C4-2B (cell line): ENCODE measurements at regions not wholly inside any gene's neighbourhood (a gene's known extent, or its start where the extent isn't known, plus 50 kb on each side); places are given as distances from the start of the nearest gene placed in this dataset.
"Not testable (repeated sequence)": the region's sequence is repeated elsewhere in the genome, so short reads cannot be mapped to it uniquely, and the experiment has no call there.

Experiments used
- H3K27ac ChIP-seq: fragments of 450-650 bp; 2 replicates; pipeline ENCODE4 v1.5.1; 2017
- CTCF ChIP-seq: fragments of 450-650 bp; conservative IDR thresholded peaks from 2 replicates; pipeline ENCODE4 v1.5.1; 2017; ENCODE audit warnings: mild to moderate bottlenecking
- ZFX ChIP-seq: fragments of 450-650 bp; IDR thresholded peaks from 2 replicates; pipeline ENCODE4 v1.6.1; 2017

DNA sequence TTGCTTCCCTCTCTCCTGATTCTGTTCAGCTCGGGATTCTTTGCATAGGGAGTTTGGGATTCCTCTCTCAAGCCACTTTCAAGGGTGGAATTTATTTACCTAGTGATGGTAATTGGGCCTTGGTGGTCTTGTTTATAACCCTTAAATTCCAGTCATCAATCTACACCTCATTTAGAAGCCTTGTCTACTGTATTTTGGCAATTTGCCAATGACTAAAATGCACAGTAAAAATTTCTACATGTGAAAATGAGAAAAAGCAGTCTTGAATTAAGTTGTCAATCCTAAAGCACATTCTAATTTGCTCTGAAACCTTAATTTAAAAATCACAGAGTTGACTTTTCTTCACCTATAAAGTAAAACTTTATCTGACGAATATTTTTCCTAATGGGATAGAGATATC is 749.2 kb upstream of the CRIM1 start:
- TF ChIP-seq CTCF (no peak), ZFX (no peak)
- no peak overlapping the region for H3K27ac ChIP-seq

DNA sequence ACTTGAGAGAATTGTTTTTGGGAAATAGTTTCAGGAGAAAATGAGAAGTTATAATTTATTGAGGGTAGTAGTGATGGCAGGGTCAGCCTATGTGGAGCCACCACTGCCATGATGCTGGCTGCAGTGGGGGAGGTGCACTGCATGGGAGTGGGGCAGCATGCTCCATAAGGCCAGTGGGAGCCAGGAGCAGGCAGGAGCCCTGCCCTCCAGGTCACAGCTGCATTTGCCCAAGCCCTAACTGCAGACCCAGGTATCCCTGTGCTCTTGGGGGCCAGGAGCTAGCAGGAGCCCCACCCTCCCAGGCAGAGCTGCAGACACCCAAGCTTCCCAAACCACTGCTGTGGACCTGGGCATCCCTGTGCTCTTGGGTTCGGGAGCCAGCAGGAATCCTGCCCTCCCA is 757.3 kb upstream of the CRIM1 start:
- TF ChIP-seq CTCF, result no peak
- TF ChIP-seq ZFX, result no peak

DNA sequence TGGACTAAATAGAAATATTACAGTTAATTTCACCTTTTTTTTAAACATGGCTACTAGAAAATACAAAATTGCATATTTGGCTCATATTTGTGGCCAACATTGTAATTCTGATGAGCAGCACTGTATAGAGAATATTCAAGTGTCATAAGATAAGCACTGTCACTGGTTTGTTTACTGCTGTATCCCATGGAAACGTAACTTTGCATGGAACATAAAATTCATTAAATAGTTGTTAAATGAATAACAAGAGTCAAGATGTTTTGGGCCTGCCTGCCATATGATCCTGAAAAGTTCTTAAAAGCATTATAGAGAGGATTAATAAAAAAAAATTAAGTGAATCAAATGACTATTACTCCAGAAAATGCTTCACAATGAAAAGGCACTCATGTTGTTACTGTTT is 763.7 kb upstream of the CRIM1 start:
- no peak overlapping the region for H3K27ac ChIP-seq
- TF ChIP-seq ZFX (no peak), CTCF (no peak)

More for the DNA sequence above, 757.3 kb upstream of the CRIM1 start:
- H3K27ac ChIP-seq, result no peak overlapping the region

- no peak for TF ChIP-seq ZFX
- TF ChIP-seq CTCF, result no peak
Observed at GRCh38 chr2:35585972-35586371, 769.6 kb upstream of the CRIM1 start.

GRCh38 chr2:35582637-35583036 is 772.9 kb upstream of the CRIM1 start:
- no peak for TF ChIP-seq ZFX
- no peak for TF ChIP-seq CTCF
- H3K27ac ChIP-seq, result no peak overlapping the region

More at GRCh38 chr2:35585972-35586371, 769.6 kb upstream of the CRIM1 start:
- no peak overlapping the region for H3K27ac ChIP-seq

DNA sequence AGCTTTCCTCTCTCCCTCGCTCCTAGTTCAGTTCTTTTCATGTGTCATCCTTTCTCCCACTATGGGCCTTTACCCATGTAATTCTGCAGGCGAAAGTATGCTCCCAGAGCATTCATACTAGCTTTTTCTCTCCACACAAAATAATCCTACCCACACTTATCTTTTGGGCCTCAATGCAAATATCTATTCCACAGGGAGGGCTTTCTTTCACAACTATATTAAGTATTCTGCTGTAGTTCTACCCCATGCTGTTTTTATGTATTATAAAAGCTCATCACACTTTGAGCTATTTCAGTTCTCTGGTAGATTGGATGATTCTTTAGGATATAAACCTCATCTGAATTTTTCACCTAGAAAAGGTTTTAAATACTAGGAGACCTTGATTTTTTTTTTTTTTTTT is 774.6 kb upstream of the CRIM1 start:
- H3K27ac ChIP-seq, result no peak overlapping the region
- no peak for TF ChIP-seq CTCF
- no peak for TF ChIP-seq ZFX

DNA sequence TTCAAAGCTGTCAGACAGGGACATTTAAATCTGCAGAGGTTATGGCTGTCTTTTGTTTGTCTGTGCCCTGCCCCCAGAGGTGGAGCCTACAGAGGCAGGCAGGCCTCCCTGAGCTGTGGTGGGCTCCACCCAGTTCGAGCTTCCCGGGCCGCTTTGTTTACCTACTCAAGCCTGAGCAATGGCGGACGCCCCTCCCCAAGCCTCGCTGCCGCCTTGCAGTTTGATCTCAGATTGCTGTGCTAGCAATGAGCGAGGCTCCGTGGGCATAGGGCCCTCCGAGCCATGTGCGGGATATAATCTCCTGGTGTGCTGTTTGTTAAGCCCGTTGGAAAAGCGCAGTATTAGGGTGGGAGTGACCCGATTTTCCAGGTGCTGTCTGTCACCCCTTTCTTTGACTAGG is 787.0 kb upstream of the CRIM1 start:
- H3K27ac ChIP-seq, result not testable (repeated sequence)

GRCh38 chr2:35562488-35562887 is 793.1 kb upstream of the CRIM1 start:
- no peak for TF ChIP-seq CTCF
- TF ChIP-seq ZFX, result no peak
- H3K27ac ChIP-seq, result no peak overlapping the region
